Activated B cell treated with CpG ODN at 0.5 μM for 24 hours (primary cell): ENCODE measurements at regions not wholly inside any gene's neighbourhood (a gene's known extent, or its start where the extent isn't known, plus 50 kb on each side); places are given as distances from the start of the nearest gene placed in this dataset.
A peak's percentile ranks its signal among the peaks of the same experiment; 100 is the strongest.

Experiments
- ATAC-seq: fragments of 200-7000 bp; cut with Tn5 transposase; one replicate; pipeline ENCODE4 v1.10.0; 2021; ENCODE audit warnings: low read depth, mild to moderate bottlenecking, moderate library complexity
- CTCF ChIA-PET: fragments of 350-600 bp; sonication (Branson Sonifier 250); formaldehyde crosslinking; loops from one replicate; lab custom pipeline; 2021; ENCODE audit warnings: antibody characterized with exemption; lab: Charles Lee
- POLR2A ChIA-PET: fragments of 350-600 bp; sonication (Branson Sonifier 250); formaldehyde crosslinking; loops from one replicate; lab custom pipeline; 2021; ENCODE audit warnings: antibody characterized with exemption; lab: Charles Lee
- DNase-seq: peaks from one replicate; pipeline ENCODE4 v3.0.0; 2022
- H3K27ac Mint-ChIP-seq: one replicate; pipeline ENCODE4 v1.8.0; 2020; ENCODE audit warnings: mixed read lengths
- H3K27me3 Mint-ChIP-seq: one replicate; pipeline ENCODE4 v1.8.0; 2021; ENCODE audit warnings: mixed read lengths
- H3K36me3 Mint-ChIP-seq: one replicate; pipeline ENCODE4 v1.8.0; 2021; ENCODE audit warnings: low read depth, mixed read lengths
- H3K4me1 Mint-ChIP-seq: one replicate; pipeline ENCODE4 v1.8.0; 2021; ENCODE audit warnings: mixed read lengths
- H3K4me3 Mint-ChIP-seq: one replicate; pipeline ENCODE4 v1.8.0; 2020; ENCODE audit warnings: mild to moderate bottlenecking, mixed read lengths
- H3K9me3 Mint-ChIP-seq: one replicate; pipeline ENCODE4 v1.8.0; 2020; ENCODE audit warnings: mixed read lengths
- intact Hi-C: fragments of 100-400 bp; cut with micrococcal nuclease; formaldehyde crosslinking; loops from one replicate; pipeline ENCODE4 v1.15.1; 2024
- TF ChIP-seq, protein P1 (sequence below): fragments of 200-600 bp; IDR thresholded peaks from one replicate; pipeline ENCODE4 v1.8.0; 2022; ENCODE audit warnings: antibody characterized with exemption, mild to moderate bottlenecking

DNA sequence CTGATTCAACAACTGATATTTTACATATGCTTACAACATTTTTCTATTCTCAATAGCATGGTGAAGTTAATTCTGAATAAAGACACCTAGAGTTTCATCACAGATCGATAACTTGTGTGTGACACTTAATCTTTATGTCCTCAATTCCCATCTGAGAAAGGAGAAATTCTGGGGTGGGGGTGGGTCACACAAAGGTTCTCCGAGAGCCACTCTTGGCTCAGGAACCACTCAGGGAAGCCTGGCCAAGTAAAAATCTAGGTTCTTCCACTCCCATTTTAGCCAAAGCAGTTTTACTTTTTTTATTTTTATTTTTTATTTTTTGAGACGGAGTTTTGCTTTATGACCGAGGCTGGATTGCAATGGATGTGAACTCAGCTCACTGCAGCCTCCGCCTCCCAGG lies 111.0 kb upstream of the TBL1XR1 start:
- DNase-seq, result no peak
- TF ChIP-seq, protein P1, sequence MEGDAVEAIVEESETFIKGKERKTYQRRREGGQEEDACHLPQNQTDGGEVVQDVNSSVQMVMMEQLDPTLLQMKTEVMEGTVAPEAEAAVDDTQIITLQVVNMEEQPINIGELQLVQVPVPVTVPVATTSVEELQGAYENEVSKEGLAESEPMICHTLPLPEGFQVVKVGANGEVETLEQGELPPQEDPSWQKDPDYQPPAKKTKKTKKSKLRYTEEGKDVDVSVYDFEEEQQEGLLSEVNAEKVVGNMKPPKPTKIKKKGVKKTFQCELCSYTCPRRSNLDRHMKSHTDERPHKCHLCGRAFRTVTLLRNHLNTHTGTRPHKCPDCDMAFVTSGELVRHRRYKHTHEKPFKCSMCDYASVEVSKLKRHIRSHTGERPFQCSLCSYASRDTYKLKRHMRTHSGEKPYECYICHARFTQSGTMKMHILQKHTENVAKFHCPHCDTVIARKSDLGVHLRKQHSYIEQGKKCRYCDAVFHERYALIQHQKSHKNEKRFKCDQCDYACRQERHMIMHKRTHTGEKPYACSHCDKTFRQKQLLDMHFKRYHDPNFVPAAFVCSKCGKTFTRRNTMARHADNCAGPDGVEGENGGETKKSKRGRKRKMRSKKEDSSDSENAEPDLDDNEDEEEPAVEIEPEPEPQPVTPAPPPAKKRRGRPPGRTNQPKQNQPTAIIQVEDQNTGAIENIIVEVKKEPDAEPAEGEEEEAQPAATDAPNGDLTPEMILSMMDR, result no peak
- Mint-ChIP-seq H3K9me3 (no peaks in the 10 kb centered on the region), H3K4me1 (peaks cover 4% of the 10 kb centered on the region), H3K27ac (no peak overlapping the region), H3K27me3 (no peaks in the 10 kb centered on the region), H3K36me3 (no peaks in the 10 kb centered on the region), H3K4me3 (no peak overlapping the region)
- POLR2A ChIA-PET, result no interaction called here
- CTCF ChIA-PET, result no interaction called here
- no peak for ATAC-seq
- intact Hi-C loops, result no loop called here

GRCh38 chr3:177308911-177309310 lies 111.6 kb upstream of the TBL1XR1 start:
- Mint-ChIP-seq H3K36me3 (no peaks in the 10 kb centered on the region), H3K27ac (no peak overlapping the region), H3K4me1 (peaks cover 4% of the 10 kb centered on the region), H3K9me3 (no peaks in the 10 kb centered on the region), H3K27me3 (no peaks in the 10 kb centered on the region), H3K4me3 (no peak overlapping the region)
- no peak for ATAC-seq
- no peak for DNase-seq
- ChIA-PET CTCF (no interaction called here), POLR2A (no interaction called here)
- TF ChIP-seq, protein P1, result no peak
- intact Hi-C loops, result no loop called here

DNA sequence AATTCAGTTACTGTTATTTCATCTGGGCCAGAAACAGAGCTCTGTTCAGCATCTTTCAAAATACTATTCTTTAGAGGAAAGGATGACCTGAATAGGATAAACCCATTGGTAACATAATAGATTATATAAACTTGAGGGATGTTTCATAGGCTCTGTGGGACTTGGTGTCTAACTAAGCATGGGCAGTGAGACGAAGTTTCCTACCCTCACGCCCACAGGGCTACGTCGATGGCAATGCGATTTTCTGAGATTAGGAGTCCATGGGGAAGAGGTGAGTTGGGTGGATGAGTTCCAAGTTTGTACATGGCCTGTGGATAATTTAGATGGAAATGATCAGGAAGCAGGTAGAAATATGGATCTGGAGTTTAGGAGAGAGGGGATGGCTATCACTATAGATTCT lies 115.2 kb upstream of the TBL1XR1 start:
- intact Hi-C loops, result no loop called here
- no peak for ATAC-seq
- Mint-ChIP-seq H3K4me1 (peaks cover 14% of the 10 kb centered on the region), H3K36me3 (no peaks in the 10 kb centered on the region), H3K4me3 (no peak overlapping the region), H3K27me3 (no peaks in the 10 kb centered on the region), H3K9me3 (no peaks in the 10 kb centered on the region), H3K27ac (no peak overlapping the region)
- POLR2A ChIA-PET, result no interaction called here
- CTCF ChIA-PET, result no interaction called here
- TF ChIP-seq, protein P1, result no peak
- DNase-seq, result no peak

DNA sequence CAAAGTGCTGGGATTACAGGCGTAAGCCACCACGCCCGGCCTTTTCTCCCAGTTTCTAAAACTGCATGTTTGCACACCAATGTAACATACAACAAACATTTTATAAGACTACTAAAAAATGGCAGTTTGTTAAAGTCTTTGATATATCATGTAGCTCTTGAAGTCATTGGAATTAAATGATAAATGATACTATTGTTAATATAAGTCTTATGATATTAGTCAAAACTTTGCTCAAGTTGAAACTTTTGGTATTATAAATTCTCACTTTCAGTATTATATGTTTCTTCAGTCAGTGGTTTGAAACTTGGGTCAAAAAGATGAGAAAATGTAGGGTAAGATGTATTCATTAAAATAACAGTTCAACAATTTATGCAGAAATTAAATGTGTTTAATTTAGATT lies 117.6 kb upstream of the TBL1XR1 start:
- POLR2A ChIA-PET, result interaction anchor here (1.0 kb wide), 1 partner anchor 64 kb away, joined by 4 read pairs; no protein-coding TSS in a partner anchor
- Mint-ChIP-seq H3K27ac (no peak overlapping the region), H3K9me3 (peaks cover 5% of the 10 kb centered on the region), H3K27me3 (no peaks in the 10 kb centered on the region), H3K4me1 (peaks cover 36% of the 10 kb centered on the region), H3K4me3 (no peak overlapping the region), H3K36me3 (no peaks in the 10 kb centered on the region)
- CTCF ChIA-PET, result no interaction called here
- DNase-seq (no peak), ATAC-seq (no peak)
- TF ChIP-seq, protein P1, result no peak
- intact Hi-C loops, result loop anchor here (5.0 kb wide), 1 partner anchor 263 kb away; no protein-coding TSS in a partner anchor

DNA sequence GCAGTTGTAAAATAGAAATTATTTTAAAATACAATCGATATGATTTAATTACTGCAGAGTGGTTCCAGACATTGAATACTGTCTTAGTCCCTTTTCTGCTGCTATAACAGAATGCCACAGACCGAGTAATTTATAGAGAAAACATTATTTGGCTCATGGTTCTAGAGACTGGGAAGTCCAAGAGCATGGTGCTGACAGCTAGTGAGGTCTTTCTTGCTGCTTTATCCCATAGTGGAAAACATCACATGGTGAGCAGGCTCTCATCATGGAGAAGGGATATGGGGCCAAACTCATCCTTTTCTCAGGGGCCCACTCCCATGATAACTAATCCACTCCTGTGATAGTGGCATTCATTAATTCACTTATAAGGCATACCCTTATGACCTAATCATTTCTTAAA lies 120.0 kb upstream of the TBL1XR1 start:
- CTCF ChIA-PET, result no interaction called here
- H3K9me3 Mint-ChIP-seq, result peaks cover 5% of the 10 kb centered on the region
- H3K27ac Mint-ChIP-seq, result peak overlapping the region; percentile 94
- ATAC-seq (no peak), DNase-seq (no peak)
- no peaks in the 10 kb centered on the region for H3K36me3 Mint-ChIP-seq
- no peaks in the 10 kb centered on the region for H3K27me3 Mint-ChIP-seq
- POLR2A ChIA-PET, result interaction anchor here (0.6 to 1.7 kb wide), 14 partner anchors 21 to 173 kb away, joined by 3 to 20 read pairs (median 6); partner anchors contain the start of gene TBL1XR1
- H3K4me1 Mint-ChIP-seq, result peaks cover 58% of the 10 kb centered on the region
- intact Hi-C loops, result loop anchor here (5.0 kb wide), 1 partner anchor 265 kb away; no protein-coding TSS in a partner anchor
- TF ChIP-seq, protein P1, result no peak
- peak overlapping the region; percentile 70 for H3K4me3 Mint-ChIP-seq
